ENCODE measurements at regions not wholly inside any gene's neighbourhood (a gene's known extent, or its start where the extent isn't known, plus 50 kb on each side); places are given as distances from the start of the nearest gene placed in this dataset.

- no peak for TF ChIP-seq CTCF (IDR thresholded peaks at IDR 0.05; ENCODE audit: low read length)
- TF ChIP-seq EZH2 (optimal IDR thresholded peaks at IDR 0.05; ENCODE audit: low read depth, low read length), result no peak
Measured at GRCh38 chr10:120085096-120085796, 192.7 kb downstream of the SEC23IP start.
